Transverse colon (tissue), 4 donors: ENCODE measurements at regions not wholly inside any gene's neighbourhood (a gene's known extent, or its start where the extent isn't known, plus 50 kb on each side); places are given as distances from the start of the nearest gene placed in this dataset.
"Not testable (repeated sequence)": the region's sequence is repeated elsewhere in the genome, so short reads cannot be mapped to it uniquely, and the experiment has no call there.

ENCODE experiments used
- CTCF ChIP-seq, 5 experiments: fragments of 200-600 bp in 3 of 5; fragments of 450-650 bp in 2 of 5; sonication (generic) in 3 of 5; IDR thresholded peaks; 1 replicate in 2 of 5; 2 replicates in 3 of 5; pipeline ENCODE4 v1.5.1; 2016 to 2017; ENCODE audit warnings: antibody characterized with exemption in 5 of 5, inconsistent platforms in 3 of 5, mild to moderate bottlenecking in 2 of 5, moderate library complexity in 1 of 5
- EP300 ChIP-seq: sonication (generic); formaldehyde crosslinking; IDR thresholded peaks from one replicate; pipeline ENCODE4 v1.6.1; 2017; ENCODE audit warnings: antibody characterized with exemption, low read depth
- POLR2A ChIP-seq: fragments of 450-650 bp; IDR thresholded peaks from one replicate; pipeline ENCODE4 v1.6.1; 2016; ENCODE audit warnings: antibody characterized with exemption, mild to moderate bottlenecking, moderate library complexity
- POLR2AphosphoS5 ChIP-seq, 3 donors: sonication (generic); formaldehyde crosslinking; IDR thresholded peaks; one replicate each; pipeline ENCODE4 v1.6.1; 2016; ENCODE audit warnings: antibody characterized with exemption in 3 of 3

- not testable (repeated sequence) for TF ChIP-seq CTCF (IDR thresholded peaks at IDR 0.05); EP300; POLR2A; POLR2AphosphoS5 (IDR thresholded peaks at IDR 0.05)
Observed at GRCh38 chrY:6544757-6545083, 298.7 kb downstream of the TSPY2 start.
